K562 (cell line): ENCODE measurements at regions not wholly inside any gene's neighbourhood (a gene's known extent, or its start where the extent isn't known, plus 50 kb on each side); places are given as distances from the start of the nearest gene placed in this dataset.

Experiments
- ATAC-seq: fragments of 200-7000 bp; cut with Tn5 transposase; 3 replicates; pipeline ENCODE4 v1.9.1; 2020; ENCODE audit warnings: moderate library complexity
- BruUV-seq: library from RNA; stranded (reverse); fragments of 400-500 nt; replicated peaks from 2 replicates; lab custom pipeline; 2021; lab: Mats Ljungman, UMichigan
- CTCF ChIA-PET: fragments of 300-600 bp; formaldehyde crosslinking; extraction: SDS; loops from one replicate; lab custom pipeline; 2021; ENCODE audit warnings: low intra/inter-chr PET ratio; lab: Yijun Ruan, JAX
- POLR2A ChIA-PET: fragments of 300-600, 350-650 bp; sonication (Branson Sonifier 250); formaldehyde crosslinking; extraction: SDS; loops from one replicate; lab custom pipeline; 2021; ENCODE audit warnings: antibody characterized with exemption, inconsistent platforms; lab: Yijun Ruan, JAX
- DNase-seq, 4 experiments: peaks; one replicate each; pipeline versions ENCODE4 v3.0.0 to v3.0.0-alpha.2; 2011 to 2018; ENCODE audit warnings: low spot score in 3 of 4, mixed read lengths in 3 of 4; ENCODE audit errors: extremely low read depth in 1 of 4
- FAIRE-seq: peaks from 2 replicates; lab custom pipeline; 2011; peaks lifted over from hg19 to GRCh38; lab: Jason Lieb, UNC
- H2AFZ ChIP-seq: 2 replicates; pipeline ENCODE4 v1.6.0; 2011; ENCODE audit warnings: low read depth, low read length, control low read depth, inconsistent platforms
- H3K27ac ChIP-seq: fragments of 200-600 bp; 3 replicates; pipeline ENCODE4 v1.8.0; 2011; ENCODE audit warnings: low read depth, mild to moderate bottlenecking, control low read depth, inconsistent platforms, low read length, moderate library complexity, mixed read lengths; ENCODE audit errors: extremely low read depth
- H3K27me3 ChIP-seq, 2 experiments: fragments of 300-600 bp in 1 of 2; 2 replicates in 1 of 2; 3 replicates in 1 of 2; pipeline versions ENCODE4 v1.6.0 to v1.8.0; 2011; ENCODE audit warnings: inconsistent platforms in 2 of 2, low read length in 2 of 2, mild to moderate bottlenecking in 1 of 2, mixed read lengths in 1 of 2, moderate library complexity in 1 of 2; ENCODE audit not compliant: control insufficient read depth in 2 of 2, insufficient read depth in 2 of 2
- H3K36me3 ChIP-seq: fragments of 300-600 bp; 3 replicates; pipeline ENCODE4 v1.8.0; 2011; ENCODE audit warnings: mild to moderate bottlenecking, low read length, inconsistent platforms; ENCODE audit not compliant: control insufficient read depth, insufficient read depth
- H3K4me1 ChIP-seq, 2 experiments: fragments of 200-600 bp in 1 of 2; replicated peaks in 1 of 2; 2 replicates in 1 of 2; 3 replicates in 1 of 2; pipeline versions ENCODE4 v1.5.1 to v1.8.0; 2011; ENCODE audit warnings: inconsistent platforms in 2 of 2, low read length in 2 of 2, mild to moderate bottlenecking in 1 of 2, mixed read lengths in 1 of 2, moderate library complexity in 1 of 2; ENCODE audit not compliant: control insufficient read depth in 2 of 2, insufficient read depth in 2 of 2
- H3K4me2 ChIP-seq: 2 replicates; pipeline ENCODE4 v1.6.1; 2011; ENCODE audit warnings: low read length, control low read depth, inconsistent platforms, mixed read lengths; ENCODE audit not compliant: insufficient read depth
- H3K4me3 ChIP-seq: fragments of 200-600 bp; sonication (generic), shearing (Covaris generic); 2 replicates; pipeline ENCODE4 v1.5.1; 2016; ENCODE audit warnings: control low read depth, inconsistent platforms
- H3K79me2 ChIP-seq: fragments of 200-600 bp; 3 replicates; pipeline ENCODE4 v1.8.0; 2011; ENCODE audit warnings: low read length, inconsistent platforms; ENCODE audit not compliant: control insufficient read depth, insufficient read depth
- H3K9ac ChIP-seq, 2 experiments: 2 replicates each; pipeline versions ENCODE4 v1.6.0 to v1.6.1; 2011; ENCODE audit warnings: low read depth in 2 of 2, low read length in 2 of 2, control low read depth in 1 of 2, inconsistent platforms in 1 of 2, mild to moderate bottlenecking in 1 of 2, mixed read lengths in 1 of 2; ENCODE audit not compliant: insufficient read depth in 1 of 2
- H3K9me1 ChIP-seq: one replicate; pipeline ENCODE4 v1.6.0; 2011; ENCODE audit warnings: inconsistent platforms, mild to moderate bottlenecking, low read length, moderate library complexity; ENCODE audit not compliant: control insufficient read depth, insufficient read depth
- H3K9me3 ChIP-seq: replicated peaks from 2 replicates; pipeline ENCODE4 v1.5.1; 2011; ENCODE audit warnings: low read depth, low read length, inconsistent platforms; ENCODE audit not compliant: control insufficient read depth, insufficient read depth
- H4K20me1 ChIP-seq: replicated peaks from 2 replicates; pipeline ENCODE4 v1.6.1; 2011; ENCODE audit warnings: low read length, inconsistent platforms, mixed read lengths; ENCODE audit not compliant: control insufficient read depth, insufficient read depth
- ATF1 ChIP-seq, 2 experiments: fragments of 450-650 bp in 1 of 2; IDR thresholded peaks; 2 replicates each; pipeline ENCODE4 v1.6.1; 2016; ENCODE audit warnings: missing compliant biosample characterization in 1 of 2, missing genetic modification characterization in 1 of 2
- CCAR2 ChIP-seq: fragments of 200-400 bp; formaldehyde crosslinking; IDR thresholded peaks from 2 replicates; pipeline ENCODE4 v1.6.1; 2017; ENCODE audit warnings: mild to moderate bottlenecking, low read depth, low read length
- MLLT1 ChIP-seq, 2 experiments: fragments of 450-650 bp; IDR thresholded peaks; 2 replicates each; pipeline ENCODE4 v1.6.1; 2016
- SUPT5H ChIP-seq: fragments of 450-650 bp; IDR thresholded peaks from 2 replicates; pipeline ENCODE4 v1.6.1; 2016
- THRA ChIP-seq: fragments of 450-650 bp; IDR thresholded peaks from 2 replicates; pipeline ENCODE4 v1.6.1; 2017; ENCODE audit warnings: mild to moderate bottlenecking, moderate library complexity
- ZNF778 ChIP-seq: fragments of 450-650 bp; formaldehyde crosslinking; IDR thresholded peaks from 2 replicates; pipeline ENCODE4 v1.4.0; 2020; ENCODE audit warnings: mild to moderate bottlenecking, moderate library complexity
- WGBS: fragments of 100-300 bp; shearing (Covaris generic); methylation state at CpG from one replicate; pipeline ENCODE4 v1.1.6; 2016; ENCODE audit warnings: low coverage, mixed read lengths; ENCODE audit not compliant: insufficient coverage; ENCODE audit errors: missing lambda C conversion rate; 5-methylcytosine and 5-hydroxymethylcytosine counted together
- in situ Hi-C: fragments of 300-500 bp; cut with MboI; formaldehyde crosslinking; loops from 4 replicates; pipeline ENCODE4 v1.15.0; 2018; ENCODE audit warnings: inconsistent platforms, mixed read lengths
- intact Hi-C: fragments of 100-400 bp; cut with micrococcal nuclease; formaldehyde crosslinking; loops from 2 replicates; pipeline ENCODE4 v1.14.2; 2022
- TF ChIP-seq, protein P1 (sequence below), 2 experiments: fragments of 200-800 bp in 1 of 2; sonication (Bioruptor generic) in 1 of 2; sonication (generic) in 1 of 2; formaldehyde crosslinking in 1 of 2; IDR thresholded peaks in 1 of 2; conservative IDR thresholded peaks in 1 of 2; 2 replicates each; pipeline versions ENCODE4 v1.5.0 to v1.6.1; 2016 to 2020; ENCODE audit warnings: missing compliant biosample characterization in 1 of 2, missing genetic modification characterization in 1 of 2, missing genetic modification reagents in 1 of 2
- TF ChIP-seq, protein P2 (sequence below): IDR thresholded peaks from 2 replicates; pipeline ENCODE4 v1.6.1; 2014; ENCODE audit warnings: antibody characterized with exemption

DNA sequence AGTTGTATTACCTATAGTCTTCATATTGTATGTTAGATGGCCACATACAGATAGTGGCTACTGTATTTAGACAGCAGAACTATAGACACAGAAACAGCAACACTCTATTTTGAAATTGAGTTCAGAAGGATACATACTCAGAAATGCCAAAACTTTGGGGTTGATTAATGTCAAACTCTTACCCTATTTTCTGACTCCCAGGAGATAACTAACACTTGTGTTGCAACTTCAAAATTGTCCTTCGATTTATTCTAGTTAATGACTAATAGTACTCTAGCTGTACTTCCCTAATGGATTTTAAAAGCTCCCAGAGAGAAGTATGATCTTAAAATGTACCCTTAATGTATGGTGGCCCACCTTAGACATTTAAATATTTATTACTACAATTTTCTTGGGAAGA lies 229.9 kb upstream of the UGT8 start:
- no peak for ATAC-seq
- Histone ChIP-seq H3K9ac (no peak overlapping the region), H3K36me3 (no peaks in the 10 kb centered on the region), H3K4me2 (no peak overlapping the region), H2AFZ (no peak overlapping the region), H3K9me3 (no peaks in the 10 kb centered on the region), H3K79me2 (no peaks in the 10 kb centered on the region), H3K27ac (no peak overlapping the region), H3K4me1 (no peaks in the 10 kb centered on the region), H3K4me3 (no peak overlapping the region), H3K27me3 (no peaks in the 10 kb centered on the region), H3K9me1 (no peaks in the 10 kb centered on the region), H4K20me1 (no peaks in the 10 kb centered on the region)
- intact Hi-C loops (no loop called here), in situ Hi-C loops (no loop called here)
- no peak for FAIRE-seq
- 6% methylated on average over 1 of the region's 1 CpG for WGBS
- CTCF ChIA-PET = no interaction called here
- POLR2A ChIA-PET = no interaction called here
- no peak for TF ChIP-seq SUPT5H
- TF ChIP-seq CCAR2 = no peak
- no peak for TF ChIP-seq THRA
- no peak for TF ChIP-seq MLLT1 (IDR thresholded peaks at IDR 0.05)
- TF ChIP-seq, protein P1, sequence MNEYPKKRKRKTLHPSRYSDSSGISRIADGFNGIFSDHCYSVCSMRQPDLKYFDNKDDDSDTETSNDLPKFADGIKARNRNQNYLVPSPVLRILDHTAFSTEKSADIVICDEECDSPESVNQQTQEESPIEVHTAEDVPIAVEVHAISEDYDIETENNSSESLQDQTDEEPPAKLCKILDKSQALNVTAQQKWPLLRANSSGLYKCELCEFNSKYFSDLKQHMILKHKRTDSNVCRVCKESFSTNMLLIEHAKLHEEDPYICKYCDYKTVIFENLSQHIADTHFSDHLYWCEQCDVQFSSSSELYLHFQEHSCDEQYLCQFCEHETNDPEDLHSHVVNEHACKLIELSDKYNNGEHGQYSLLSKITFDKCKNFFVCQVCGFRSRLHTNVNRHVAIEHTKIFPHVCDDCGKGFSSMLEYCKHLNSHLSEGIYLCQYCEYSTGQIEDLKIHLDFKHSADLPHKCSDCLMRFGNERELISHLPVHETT (CRISPR knock-in tag; conservative IDR thresholded peaks at IDR 0.05 in 1 of 2, IDR thresholded peaks at IDR 0.05 in 1 of 2) = no peak
- no peak for TF ChIP-seq ZNF778 (CRISPR knock-in tag)
- TF ChIP-seq, protein P2, sequence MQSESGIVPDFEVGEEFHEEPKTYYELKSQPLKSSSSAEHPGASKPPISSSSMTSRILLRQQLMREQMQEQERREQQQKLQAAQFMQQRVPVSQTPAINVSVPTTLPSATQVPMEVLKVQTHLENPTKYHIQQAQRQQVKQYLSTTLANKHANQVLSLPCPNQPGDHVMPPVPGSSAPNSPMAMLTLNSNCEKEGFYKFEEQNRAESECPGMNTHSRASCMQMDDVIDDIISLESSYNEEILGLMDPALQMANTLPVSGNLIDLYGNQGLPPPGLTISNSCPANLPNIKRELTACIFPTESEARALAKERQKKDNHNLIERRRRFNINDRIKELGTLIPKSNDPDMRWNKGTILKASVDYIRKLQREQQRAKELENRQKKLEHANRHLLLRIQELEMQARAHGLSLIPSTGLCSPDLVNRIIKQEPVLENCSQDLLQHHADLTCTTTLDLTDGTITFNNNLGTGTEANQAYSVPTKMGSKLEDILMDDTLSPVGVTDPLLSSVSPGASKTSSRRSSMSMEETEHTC = no peak
- no peak for TF ChIP-seq ATF1 (CRISPR knock-in tag; IDR thresholded peaks at IDR 0.05)
- no peak for TF ChIP-seq ATF1 (tag; IDR thresholded peaks at IDR 0.05)
- no peak for DNase-seq
- BruUV-seq = no TSS peak
